Neural crest cell (in vitro differentiated cells): ENCODE measurements at regions not wholly inside any gene's neighbourhood (a gene's known extent, or its start where the extent isn't known, plus 50 kb on each side); places are given as distances from the start of the nearest gene placed in this dataset.
"Not testable (repeated sequence)": the region's sequence is repeated elsewhere in the genome, so short reads cannot be mapped to it uniquely, and the experiment has no call there.

ENCODE experiments used
- DNase-seq: peaks from one replicate; pipeline ENCODE4 v3.0.0; 2021; ENCODE audit warnings: low read depth, mixed read lengths, low spot score
- H3K27ac Mint-ChIP-seq: one replicate; pipeline ENCODE4 v1.8.0; 2021; ENCODE audit warnings: mild to moderate bottlenecking, mixed read lengths; ENCODE audit not compliant: unreplicated experiment
- H3K27me3 Mint-ChIP-seq: 2 replicates; pipeline ENCODE4 v1.8.0; 2021; ENCODE audit warnings: low read depth, mild to moderate bottlenecking, mixed read lengths
- H3K36me3 Mint-ChIP-seq: 2 replicates; pipeline ENCODE4 v1.8.0; 2021; ENCODE audit warnings: low read depth, mild to moderate bottlenecking, mixed read lengths
- H3K4me1 Mint-ChIP-seq: 2 replicates; pipeline ENCODE4 v1.8.0; 2021; ENCODE audit warnings: mixed read lengths
- H3K4me3 Mint-ChIP-seq: one replicate; pipeline ENCODE4 v1.8.0; 2021; ENCODE audit warnings: mild to moderate bottlenecking, mixed read lengths
- H3K9me3 Mint-ChIP-seq: 2 replicates; pipeline ENCODE4 v1.8.0; 2021; ENCODE audit warnings: mixed read lengths
- CTCF ChIP-seq: fragments of 200-600 bp; sonication (generic); conservative IDR thresholded peaks from 2 replicates; pipeline ENCODE4 v1.5.0; 2021; ENCODE audit warnings: antibody characterized with exemption, mild to moderate bottlenecking

- Mint-ChIP-seq H3K4me1 (peaks cover 10% of the 10 kb centered on the region), H3K27me3 (no peaks in the 10 kb centered on the region), H3K4me3 (no peak overlapping the region), H3K27ac (no peak overlapping the region), H3K9me3 (peaks cover 2% of the 10 kb centered on the region), H3K36me3 (no peaks in the 10 kb centered on the region)
- TF ChIP-seq CTCF = no peak
- no peak for DNase-seq
These were observed 65.9 kb upstream of the PPP1R12A start for GRCh38 chr12:80000831-80001230.

GRCh38 chr12:79998554-79998953 lies 63.7 kb upstream of the PPP1R12A start:
- no peak for DNase-seq
- H3K4me1 Mint-ChIP-seq = peaks cover 4% of the 10 kb centered on the region
- no peak overlapping the region for H3K27ac Mint-ChIP-seq
- no peak overlapping the region for H3K4me3 Mint-ChIP-seq
- no peaks in the 10 kb centered on the region for H3K27me3 Mint-ChIP-seq
- no peaks in the 10 kb centered on the region for H3K36me3 Mint-ChIP-seq
- peaks cover 4% of the 10 kb centered on the region for H3K9me3 Mint-ChIP-seq
- TF ChIP-seq CTCF = no peak

GRCh38 chr12:79997096-79997791 lies 62.3 kb upstream of the PPP1R12A start:
- TF ChIP-seq CTCF = no peak
- H3K27ac Mint-ChIP-seq = no peak overlapping the region
- no peak overlapping the region for H3K4me3 Mint-ChIP-seq
- H3K9me3 Mint-ChIP-seq = peaks cover 4% of the 10 kb centered on the region
- DNase-seq = no peak
- H3K4me1 Mint-ChIP-seq = peaks cover 4% of the 10 kb centered on the region
- H3K36me3 Mint-ChIP-seq = no peaks in the 10 kb centered on the region
- H3K27me3 Mint-ChIP-seq = no peaks in the 10 kb centered on the region

- H3K9me3 Mint-ChIP-seq, H3K36me3 Mint-ChIP-seq, H3K4me3 Mint-ChIP-seq, DNase-seq, H3K27ac Mint-ChIP-seq, H3K27me3 Mint-ChIP-seq, H3K4me1 Mint-ChIP-seq: not testable (repeated sequence)
These were observed 60.6 kb upstream of the PPP1R12A start for GRCh38 chr12:79995385-79996084.

- Mint-ChIP-seq H3K27me3 (no peaks in the 10 kb centered on the region), H3K4me3 (no peak overlapping the region), H3K27ac (no peak overlapping the region), H3K9me3 (peaks cover 4% of the 10 kb centered on the region), H3K4me1 (peaks cover under 1% of the 10 kb centered on the region), H3K36me3 (no peaks in the 10 kb centered on the region)
- DNase-seq = no peak
- TF ChIP-seq CTCF = no peak
These were observed 58.4 kb upstream of the PPP1R12A start for GRCh38 chr12:79993106-79993862.
